OCI-LY7 (cell line): ENCODE measurements at regions not wholly inside any gene's neighbourhood (a gene's known extent, or its start where the extent isn't known, plus 50 kb on each side); places are given as distances from the start of the nearest gene placed in this dataset.

Experiments
- BruUV-seq: library from RNA; stranded (reverse); fragments of 400-500 nt; replicated peaks from 2 replicates; lab custom pipeline; 2021; lab: Mats Ljungman, UMichigan
- CTCF ChIA-PET: fragments of 300-600 bp; sonication (Branson Sonifier 250); formaldehyde crosslinking; loops from one replicate; lab custom pipeline; 2022; ENCODE audit warnings: antibody characterized with exemption; ENCODE audit not compliant: unreplicated experiment; lab: Charles Lee
- POLR2A ChIA-PET: fragments of 300-600 bp; sonication (Branson Sonifier 250); formaldehyde crosslinking; loops from one replicate; lab custom pipeline; 2022; ENCODE audit warnings: antibody characterized with exemption; lab: Charles Lee
- DNase-seq: peaks from one replicate; pipeline ENCODE4 v3.0.0-alpha.2; 2015; ENCODE audit warnings: low spot score
- H2AFZ ChIP-seq: fragments of 200-600 bp; sonication (generic), shearing (Covaris generic); 2 replicates; pipeline ENCODE4 v1.6.1; 2014; ENCODE audit warnings: mild to moderate bottlenecking, antibody characterized with exemption, low read length, moderate library complexity
- H3K27ac ChIP-seq: fragments of 200-600 bp; sonication (generic); 2 replicates; pipeline ENCODE4 v1.5.1; 2014; ENCODE audit warnings: mixed run types, low read depth, mild to moderate bottlenecking, moderate library complexity, low read length, inconsistent platforms; ENCODE audit not compliant: poor library complexity, severe bottlenecking
- H3K36me3 ChIP-seq: fragments of 200-600 bp; sonication (generic); 2 replicates; pipeline ENCODE4 v1.6.1; 2014; ENCODE audit warnings: mild to moderate bottlenecking, antibody characterized with exemption, low read length, moderate library complexity, mixed read lengths; ENCODE audit not compliant: insufficient read depth
- H3K4me1 ChIP-seq: fragments of 200-600 bp; sonication (generic); 2 replicates; pipeline ENCODE4 v1.5.1; 2014; ENCODE audit warnings: mild to moderate bottlenecking, low read length; ENCODE audit not compliant: insufficient read depth, poor library complexity, severe bottlenecking
- H3K4me2 ChIP-seq: fragments of 200-600 bp; sonication (generic); 2 replicates; pipeline ENCODE4 v1.6.1; 2014; ENCODE audit warnings: mild to moderate bottlenecking, low read length
- H3K4me3 ChIP-seq: fragments of 200-600 bp; sonication (generic); 2 replicates; pipeline ENCODE4 v1.5.1; 2014; ENCODE audit warnings: mild to moderate bottlenecking, low read depth, low read length; ENCODE audit not compliant: poor library complexity, severe bottlenecking
- H3K79me2 ChIP-seq: fragments of 200-600 bp; sonication (generic); 2 replicates; pipeline ENCODE4 v1.6.1; 2016; ENCODE audit warnings: low read depth, mild to moderate bottlenecking, low read length, moderate library complexity, mixed read lengths; ENCODE audit not compliant: insufficient read depth
- H3K9me2 ChIP-seq: fragments of 200-600 bp; sonication (generic); 2 replicates; pipeline ENCODE4 v1.6.1; 2016; ENCODE audit warnings: mild to moderate bottlenecking, low read length, mixed read lengths; ENCODE audit not compliant: insufficient read depth
- H3K9me3 ChIP-seq: fragments of 200-600 bp; sonication (generic); 2 replicates; pipeline ENCODE4 v1.6.1; 2014; ENCODE audit warnings: mild to moderate bottlenecking, mixed run types, low read length, mixed read lengths
- H4K20me1 ChIP-seq: fragments of 200-600 bp; sonication (generic); 2 replicates; pipeline ENCODE4 v1.6.1; 2014; ENCODE audit warnings: mild to moderate bottlenecking, antibody characterized with exemption, low read length, moderate library complexity, mixed read lengths; ENCODE audit not compliant: insufficient read depth
- EZH2phosphoT487 ChIP-seq: fragments of 200-600 bp; sonication (generic); IDR thresholded peaks from 2 replicates; pipeline ENCODE4 v1.6.1; 2018; ENCODE audit warnings: low read depth, borderline replicate concordance, mild to moderate bottlenecking, mixed run types, antibody characterized with exemption, low read length, moderate library complexity, mixed read lengths
- intact Hi-C: fragments of 100-400 bp; cut with micrococcal nuclease; formaldehyde crosslinking; loops from one replicate; pipeline ENCODE4 v1.10.0; 2022; ENCODE audit not compliant: unreplicated experiment
- TF ChIP-seq, protein P1 (sequence below): fragments of 200-600 bp; sonication (generic); conservative IDR thresholded peaks from 2 replicates; pipeline ENCODE4 v1.5.1; 2014; ENCODE audit warnings: mild to moderate bottlenecking, antibody characterized with exemption, low read length, moderate library complexity, mixed read lengths

DNA sequence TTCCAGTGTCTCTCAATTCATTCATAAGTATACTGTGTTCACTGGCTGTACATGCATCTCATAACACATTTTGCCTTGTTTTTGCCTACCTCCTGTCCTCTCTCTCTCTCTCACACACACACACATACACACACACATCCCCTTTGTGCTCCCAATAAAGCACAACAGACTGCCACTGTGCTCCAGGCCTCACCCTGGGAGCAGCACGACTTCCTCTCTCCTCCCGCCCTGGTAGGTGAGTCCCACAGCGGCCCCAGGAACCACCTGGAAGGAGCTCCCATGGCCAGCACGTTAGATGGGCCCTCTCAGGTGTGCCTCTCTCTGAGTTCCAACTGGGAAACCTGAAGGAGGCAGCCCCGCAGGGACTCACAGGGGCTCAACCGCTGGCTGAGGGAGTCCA is 65.4 kb downstream of the MARCHF4 start:
- H3K4me3 ChIP-seq: no peak overlapping the region
- H3K36me3 ChIP-seq: no peaks in the 10 kb centered on the region
- no peaks in the 10 kb centered on the region for H4K20me1 ChIP-seq
- TF ChIP-seq, protein P1, sequence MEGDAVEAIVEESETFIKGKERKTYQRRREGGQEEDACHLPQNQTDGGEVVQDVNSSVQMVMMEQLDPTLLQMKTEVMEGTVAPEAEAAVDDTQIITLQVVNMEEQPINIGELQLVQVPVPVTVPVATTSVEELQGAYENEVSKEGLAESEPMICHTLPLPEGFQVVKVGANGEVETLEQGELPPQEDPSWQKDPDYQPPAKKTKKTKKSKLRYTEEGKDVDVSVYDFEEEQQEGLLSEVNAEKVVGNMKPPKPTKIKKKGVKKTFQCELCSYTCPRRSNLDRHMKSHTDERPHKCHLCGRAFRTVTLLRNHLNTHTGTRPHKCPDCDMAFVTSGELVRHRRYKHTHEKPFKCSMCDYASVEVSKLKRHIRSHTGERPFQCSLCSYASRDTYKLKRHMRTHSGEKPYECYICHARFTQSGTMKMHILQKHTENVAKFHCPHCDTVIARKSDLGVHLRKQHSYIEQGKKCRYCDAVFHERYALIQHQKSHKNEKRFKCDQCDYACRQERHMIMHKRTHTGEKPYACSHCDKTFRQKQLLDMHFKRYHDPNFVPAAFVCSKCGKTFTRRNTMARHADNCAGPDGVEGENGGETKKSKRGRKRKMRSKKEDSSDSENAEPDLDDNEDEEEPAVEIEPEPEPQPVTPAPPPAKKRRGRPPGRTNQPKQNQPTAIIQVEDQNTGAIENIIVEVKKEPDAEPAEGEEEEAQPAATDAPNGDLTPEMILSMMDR: no peak
- TF ChIP-seq EZH2phosphoT487: no peak
- H3K9me2 ChIP-seq: no peaks in the 10 kb centered on the region
- no peaks in the 10 kb centered on the region for H3K79me2 ChIP-seq
- no peak overlapping the region for H2AFZ ChIP-seq
- intact Hi-C loops: no loop called here
- H3K27ac ChIP-seq: no peak overlapping the region
- H3K4me2 ChIP-seq: no peak overlapping the region
- CTCF ChIA-PET: no interaction called here
- BruUV-seq: no TSS peak
- POLR2A ChIA-PET: interaction anchor here (1.3 kb wide), 1 partner anchor 11 kb away, joined by 3 read pairs; no protein-coding TSS in a partner anchor
- no peaks in the 10 kb centered on the region for H3K9me3 ChIP-seq
- no peak for DNase-seq
- no peaks in the 10 kb centered on the region for H3K4me1 ChIP-seq

DNA sequence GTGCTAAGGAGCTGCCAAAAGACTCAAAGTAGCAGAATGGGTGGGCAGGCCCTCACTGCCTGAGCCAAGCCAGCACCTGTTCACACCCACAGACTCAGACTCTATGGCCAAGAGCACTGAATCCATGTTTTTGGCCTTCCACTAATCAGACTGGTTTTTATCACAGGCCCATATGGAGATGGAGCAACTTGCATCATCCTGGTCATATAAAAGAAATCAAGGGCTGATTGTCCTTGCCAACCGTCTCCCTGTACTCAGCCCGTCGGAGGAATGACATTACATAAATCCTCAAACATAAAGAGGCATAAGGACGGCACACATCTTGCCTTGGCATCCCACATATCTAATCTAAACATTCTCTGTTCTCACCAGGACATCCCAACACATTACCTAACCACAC is 66.7 kb downstream of the MARCHF4 start:
- ChIA-PET CTCF (no interaction called here), POLR2A (no interaction called here)
- H3K9me2 ChIP-seq: no peaks in the 10 kb centered on the region
- intact Hi-C loops: no loop called here
- TF ChIP-seq EZH2phosphoT487: no peak
- TF ChIP-seq, protein P1: no peak
- no peak overlapping the region for H3K4me2 ChIP-seq
- no peak overlapping the region for H3K27ac ChIP-seq
- no TSS peak for BruUV-seq
- no peak for DNase-seq
- no peaks in the 10 kb centered on the region for H3K36me3 ChIP-seq
- H4K20me1 ChIP-seq: no peaks in the 10 kb centered on the region
- H3K4me1 ChIP-seq: no peaks in the 10 kb centered on the region
- H3K4me3 ChIP-seq: no peak overlapping the region
- H3K79me2 ChIP-seq: no peaks in the 10 kb centered on the region
- no peaks in the 10 kb centered on the region for H3K9me3 ChIP-seq
- H2AFZ ChIP-seq: no peak overlapping the region

DNA sequence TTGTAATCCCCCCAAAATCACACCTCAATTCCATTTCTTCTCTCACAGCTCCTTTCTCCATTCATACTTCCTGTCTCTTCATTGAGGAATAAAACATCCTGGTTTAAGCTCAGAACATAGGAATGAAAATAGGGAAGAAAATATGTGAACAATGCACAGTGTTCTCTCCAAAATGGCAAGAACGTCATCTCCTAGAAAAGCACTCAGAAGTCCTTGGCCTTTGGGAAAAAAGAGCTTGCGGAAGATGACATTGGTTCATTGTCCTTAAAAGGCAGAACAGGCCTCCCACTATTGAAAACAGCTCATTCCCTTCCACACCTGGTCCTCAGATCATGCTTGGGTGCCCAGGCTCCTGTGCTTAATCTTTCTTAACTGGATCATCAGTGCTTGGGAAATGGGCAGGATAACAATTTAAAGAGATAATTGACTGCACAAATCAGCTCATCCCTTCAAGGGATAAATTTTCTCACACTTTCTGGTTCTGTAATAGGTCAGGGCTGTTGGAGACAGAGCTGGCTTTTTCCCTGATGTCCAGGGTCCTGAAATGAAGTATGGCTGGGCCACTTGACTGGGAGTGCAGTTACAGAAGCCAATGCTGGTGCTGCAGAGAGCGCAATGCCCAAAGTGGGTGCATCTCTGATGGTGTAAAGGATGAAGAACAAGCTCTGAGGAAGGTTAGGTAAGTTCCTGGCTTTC is 69.2 kb downstream of the MARCHF4 start:
- DNase-seq: no peak
- BruUV-seq: no TSS peak
- H3K4me2 ChIP-seq: no peak overlapping the region
- no peak overlapping the region for H2AFZ ChIP-seq
- intact Hi-C loops: no loop called here
- H3K4me3 ChIP-seq: no peak overlapping the region
- ChIA-PET CTCF (no interaction called here), POLR2A (interaction anchor here (0.7 to 1.2 kb wide), 2 partner anchors 32 to 194 kb away, joined by 3 to 13 read pairs; partner anchors contain the start of gene XRCC5)
- no peaks in the 10 kb centered on the region for H3K4me1 ChIP-seq
- no peaks in the 10 kb centered on the region for H3K9me2 ChIP-seq
- TF ChIP-seq, protein P1: no peak
- no peak for TF ChIP-seq EZH2phosphoT487
- no peaks in the 10 kb centered on the region for H3K79me2 ChIP-seq
- H3K36me3 ChIP-seq: no peaks in the 10 kb centered on the region
- H3K27ac ChIP-seq: no peak overlapping the region
- H3K9me3 ChIP-seq: no peaks in the 10 kb centered on the region
- H4K20me1 ChIP-seq: no peaks in the 10 kb centered on the region
